MCF 10A (cell line): ENCODE measurements at regions not wholly inside any gene's neighbourhood (a gene's known extent, or its start where the extent isn't known, plus 50 kb on each side); places are given as distances from the start of the nearest gene placed in this dataset.

Source experiments
- BruUV-seq: library from RNA; stranded (reverse); fragments of 400-500 nt; replicated peaks from 2 replicates; lab custom pipeline; 2021; lab: Mats Ljungman, UMichigan
- CTCF ChIA-PET: fragments of 300-600 bp; sonication (Branson Sonifier 250); formaldehyde crosslinking; extraction: SDS; loops from one replicate; lab custom pipeline; 2021; ENCODE audit warnings: antibody characterized with exemption, inconsistent platforms; lab: Yijun Ruan, JAX
- POLR2A ChIA-PET: fragments of 300-600, 350-650 bp; sonication (Branson Sonifier 250); formaldehyde crosslinking; extraction: SDS; loops from one replicate; lab custom pipeline; 2020; ENCODE audit warnings: antibody characterized with exemption, inconsistent platforms; lab: Yijun Ruan, JAX
- DNase-seq: peaks from one replicate; pipeline ENCODE4 v3.0.0-alpha.2; 2018; ENCODE audit not compliant: unreplicated experiment
- H3K27ac Mint-ChIP-seq: one replicate; pipeline ENCODE4 v1.8.0; 2022; ENCODE audit warnings: mild to moderate bottlenecking, low read depth, mixed read lengths; ENCODE audit not compliant: unreplicated experiment
- H3K27me3 Mint-ChIP-seq: one replicate; pipeline ENCODE4 v1.8.0; 2022; ENCODE audit warnings: mixed read lengths; ENCODE audit not compliant: insufficient read depth, unreplicated experiment
- H3K36me3 Mint-ChIP-seq: one replicate; pipeline ENCODE4 v1.8.0; 2022; ENCODE audit warnings: mild to moderate bottlenecking, moderate library complexity, mixed read lengths; ENCODE audit not compliant: insufficient read depth, unreplicated experiment
- H3K4me1 Mint-ChIP-seq: one replicate; pipeline ENCODE4 v1.8.0; 2022; ENCODE audit warnings: mixed read lengths; ENCODE audit not compliant: insufficient read depth, unreplicated experiment
- H3K4me3 Mint-ChIP-seq: one replicate; pipeline ENCODE4 v1.8.0; 2022; ENCODE audit warnings: mild to moderate bottlenecking, moderate library complexity, mixed read lengths; ENCODE audit not compliant: unreplicated experiment
- H3K9me3 Mint-ChIP-seq: one replicate; pipeline ENCODE4 v1.8.0; 2022; ENCODE audit warnings: mixed read lengths; ENCODE audit not compliant: unreplicated experiment
- intact Hi-C: fragments of 100-400 bp; cut with micrococcal nuclease; formaldehyde crosslinking; loops from 2 replicates; pipeline ENCODE4 v1.14.1; 2022
- TF ChIP-seq, protein P1 (sequence below): fragments of 200-600 bp; IDR thresholded peaks from one replicate; pipeline ENCODE4 v1.8.0; 2022; ENCODE audit warnings: antibody characterized with exemption, mild to moderate bottlenecking; ENCODE audit not compliant: unreplicated experiment

DNA sequence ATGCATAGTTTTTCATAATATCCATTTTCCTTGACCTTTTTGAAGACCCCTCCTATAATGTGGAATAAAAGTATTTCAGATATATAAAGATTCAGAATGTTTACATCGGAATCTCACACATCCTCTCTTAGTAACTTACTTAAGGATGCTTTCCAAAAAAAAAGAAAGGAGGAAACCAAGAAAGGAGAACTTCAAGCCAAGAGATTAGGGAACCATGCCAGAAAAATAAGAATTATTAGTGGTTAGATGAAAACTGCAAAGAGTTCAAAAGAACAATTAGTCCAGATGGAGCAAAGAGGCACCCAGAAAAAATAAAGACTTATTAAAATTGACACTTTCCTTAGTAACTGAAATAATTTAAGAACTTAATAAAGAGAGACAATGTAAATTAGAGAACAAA lies 179.2 kb downstream of the DUSP6 start:
- BruUV-seq: no TSS peak
- no peak for DNase-seq
- Mint-ChIP-seq H3K4me1 (no peaks in the 10 kb centered on the region), H3K27me3 (no peaks in the 10 kb centered on the region), H3K36me3 (no peaks in the 10 kb centered on the region), H3K4me3 (no peak overlapping the region), H3K9me3 (peaks cover 8% of the 10 kb centered on the region), H3K27ac (no peak overlapping the region)
- intact Hi-C loops: no loop called here
- ChIA-PET POLR2A (interaction anchor here (0.6 to 1.3 kb wide), 4 partner anchors 9 to 85 kb away, joined by 3 to 6 read pairs (median 4); no protein-coding TSS in a partner anchor), CTCF (interaction anchor here (1.2 kb wide), 1 partner anchor 7 kb away, joined by 3 read pairs; no protein-coding TSS in a partner anchor)
- TF ChIP-seq, protein P1, sequence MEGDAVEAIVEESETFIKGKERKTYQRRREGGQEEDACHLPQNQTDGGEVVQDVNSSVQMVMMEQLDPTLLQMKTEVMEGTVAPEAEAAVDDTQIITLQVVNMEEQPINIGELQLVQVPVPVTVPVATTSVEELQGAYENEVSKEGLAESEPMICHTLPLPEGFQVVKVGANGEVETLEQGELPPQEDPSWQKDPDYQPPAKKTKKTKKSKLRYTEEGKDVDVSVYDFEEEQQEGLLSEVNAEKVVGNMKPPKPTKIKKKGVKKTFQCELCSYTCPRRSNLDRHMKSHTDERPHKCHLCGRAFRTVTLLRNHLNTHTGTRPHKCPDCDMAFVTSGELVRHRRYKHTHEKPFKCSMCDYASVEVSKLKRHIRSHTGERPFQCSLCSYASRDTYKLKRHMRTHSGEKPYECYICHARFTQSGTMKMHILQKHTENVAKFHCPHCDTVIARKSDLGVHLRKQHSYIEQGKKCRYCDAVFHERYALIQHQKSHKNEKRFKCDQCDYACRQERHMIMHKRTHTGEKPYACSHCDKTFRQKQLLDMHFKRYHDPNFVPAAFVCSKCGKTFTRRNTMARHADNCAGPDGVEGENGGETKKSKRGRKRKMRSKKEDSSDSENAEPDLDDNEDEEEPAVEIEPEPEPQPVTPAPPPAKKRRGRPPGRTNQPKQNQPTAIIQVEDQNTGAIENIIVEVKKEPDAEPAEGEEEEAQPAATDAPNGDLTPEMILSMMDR: no peak

DNA sequence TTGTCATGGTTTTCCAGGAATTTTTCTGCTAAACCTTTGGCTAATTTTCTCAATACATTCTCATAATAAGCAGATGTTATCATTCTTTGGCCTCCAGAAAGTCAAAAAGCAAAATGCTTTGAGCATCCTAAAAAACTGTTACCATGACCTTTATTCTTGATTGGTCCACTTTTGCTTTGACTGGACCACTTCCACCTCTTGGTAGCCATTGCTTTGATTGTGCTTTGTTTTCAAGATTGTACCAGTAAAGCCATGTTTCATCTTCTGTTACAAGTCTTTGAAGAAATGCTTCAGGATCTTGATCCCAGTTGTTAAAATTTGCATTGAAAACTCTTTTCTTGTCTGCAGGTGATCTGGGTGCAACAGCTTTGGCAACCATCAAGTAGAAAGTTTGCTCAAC lies 180.1 kb downstream of the DUSP6 start:
- Mint-ChIP-seq H3K27ac (no peak overlapping the region), H3K36me3 (no peaks in the 10 kb centered on the region), H3K27me3 (no peaks in the 10 kb centered on the region), H3K4me1 (no peaks in the 10 kb centered on the region), H3K4me3 (no peak overlapping the region), H3K9me3 (peaks cover 8% of the 10 kb centered on the region)
- intact Hi-C loops: no loop called here
- CTCF ChIA-PET: no interaction called here
- POLR2A ChIA-PET: interaction anchor here (0.6 kb wide), 1 partner anchor 10 kb away, joined by 3 read pairs; no protein-coding TSS in a partner anchor
- TF ChIP-seq, protein P1: no peak
- BruUV-seq: no TSS peak
- no peak for DNase-seq

DNA sequence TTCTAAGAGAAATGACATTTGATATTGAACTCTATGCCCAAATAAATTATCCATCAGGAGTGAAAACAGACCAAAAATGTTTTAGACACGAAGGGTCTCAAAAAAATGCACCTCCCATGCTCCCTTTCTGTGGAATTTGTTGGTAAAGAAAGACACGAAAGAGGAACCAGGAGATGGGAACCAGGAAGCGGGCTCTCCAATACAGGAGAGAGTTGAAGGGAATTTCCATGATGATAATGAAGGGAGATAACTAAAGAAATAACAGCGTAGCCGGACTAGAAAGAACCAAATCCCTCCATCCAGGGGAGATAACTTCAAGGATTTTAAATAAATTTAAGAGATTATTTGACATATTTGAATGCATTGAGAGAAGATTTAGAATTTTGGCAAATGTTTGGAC lies 183.0 kb downstream of the DUSP6 start:
- Mint-ChIP-seq H3K9me3 (peaks cover 8% of the 10 kb centered on the region), H3K36me3 (no peaks in the 10 kb centered on the region), H3K27ac (no peak overlapping the region), H3K4me1 (peaks cover 12% of the 10 kb centered on the region), H3K27me3 (no peaks in the 10 kb centered on the region), H3K4me3 (no peak overlapping the region)
- intact Hi-C loops: loop anchor here (10.0 kb wide), 1 partner anchor 55 kb away; no protein-coding TSS in a partner anchor
- no peak for DNase-seq
- BruUV-seq: no TSS peak
- TF ChIP-seq, protein P1: no peak
- ChIA-PET CTCF (interaction anchor here (0.6 to 1.2 kb wide), 2 partner anchors 11 to 383 kb away, joined by 3 read pairs; no protein-coding TSS in a partner anchor), POLR2A (interaction anchor here (1.2 to 1.6 kb wide), 3 partner anchors 11 to 183 kb away, joined by 5 to 7 read pairs (median 6); partner anchors contain the start of gene DUSP6)

DNA sequence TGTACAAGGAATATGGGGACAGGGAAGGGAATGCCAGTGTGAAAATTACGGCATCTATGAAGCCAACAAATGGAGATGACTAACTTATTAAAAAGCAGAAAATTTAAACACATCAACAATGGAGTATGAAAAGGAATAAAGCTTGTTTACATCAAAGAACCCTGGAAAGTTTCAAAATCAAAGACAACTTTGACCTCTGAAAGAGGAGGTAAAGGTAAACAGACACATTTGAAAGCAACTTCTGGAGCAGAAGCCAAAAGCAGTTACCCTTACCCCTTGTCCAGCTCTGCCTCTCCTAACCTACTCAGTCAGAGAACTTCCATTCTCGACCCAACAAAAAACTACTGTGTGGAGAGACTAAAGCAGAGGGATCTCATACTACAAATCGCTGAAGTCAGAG lies 184.3 kb downstream of the DUSP6 start:
- H3K27me3 Mint-ChIP-seq: no peaks in the 10 kb centered on the region

More for the DNA sequence above, 184.3 kb downstream of the DUSP6 start:
- Mint-ChIP-seq H3K4me3 (no peak overlapping the region), H3K9me3 (peaks cover 8% of the 10 kb centered on the region), H3K27ac (peak overlapping the region; percentile 70), H3K4me1 (peaks cover 16% of the 10 kb centered on the region), H3K36me3 (no peaks in the 10 kb centered on the region)
- no peak for DNase-seq
- BruUV-seq: no TSS peak
- ChIA-PET CTCF (interaction anchor here (1.2 kb wide), 1 partner anchor 12 kb away, joined by 3 read pairs; no protein-coding TSS in a partner anchor), POLR2A (interaction anchor here (0.9 to 1.2 kb wide), 4 partner anchors 12 to 180 kb away, joined by 3 to 7 read pairs (median 4); no protein-coding TSS in a partner anchor)
- intact Hi-C loops: loop anchor here (10.0 kb wide), 1 partner anchor 57 kb away; no protein-coding TSS in a partner anchor
- TF ChIP-seq, protein P1: no peak
